Liver (tissue), 8 donors: ENCODE measurements at regions not wholly inside any gene's neighbourhood (a gene's known extent, or its start where the extent isn't known, plus 50 kb on each side); places are given as distances from the start of the nearest gene placed in this dataset.

ENCODE experiments used
- DNase-seq: peaks from one replicate; pipeline ENCODE4 v3.0.0-alpha.2; 2017; ENCODE audit warnings: low spot score
- H3K27ac ChIP-seq, 2 donors: one replicate each; pipeline ENCODE4 v1.7.0; 2013; ENCODE audit warnings: inconsistent platforms in 2 of 2, low read length in 2 of 2, control low read depth in 1 of 2, low read depth in 1 of 2, mild to moderate bottlenecking in 1 of 2
- H3K27me3 ChIP-seq, 4 donors: one replicate each; pipeline versions ENCODE4 v1.6.1 to v1.7.0; 2013; ENCODE audit warnings: low read length in 3 of 4, inconsistent platforms in 1 of 4, mild to moderate bottlenecking in 1 of 4, moderate library complexity in 1 of 4; ENCODE audit not compliant: control insufficient read depth in 4 of 4, insufficient read depth in 4 of 4
- H3K36me3 ChIP-seq, 4 donors: one replicate each; pipeline versions ENCODE4 v1.6.1 to v1.7.0; 2013; ENCODE audit warnings: low read length in 3 of 4, mild to moderate bottlenecking in 3 of 4, low read depth in 1 of 4, moderate library complexity in 1 of 4; ENCODE audit not compliant: control insufficient read depth in 4 of 4, insufficient read depth in 3 of 4
- H3K4me1 ChIP-seq, 4 donors: one replicate each; pipeline versions ENCODE4 v1.6.1 to v1.7.0; 2013; ENCODE audit warnings: low read length in 3 of 4, mild to moderate bottlenecking in 3 of 4, moderate library complexity in 1 of 4; ENCODE audit not compliant: control insufficient read depth in 4 of 4, insufficient read depth in 4 of 4
- H3K4me3 ChIP-seq, 3 donors: one replicate each; pipeline versions ENCODE4 v1.6.1 to v1.7.0; 2013; ENCODE audit warnings: low read length in 3 of 3, control low read depth in 1 of 3, low read depth in 1 of 3, mild to moderate bottlenecking in 1 of 3
- H3K9ac ChIP-seq, 2 donors: one replicate each; pipeline ENCODE4 v1.7.0; 2013; ENCODE audit warnings: low read length in 2 of 2, mild to moderate bottlenecking in 2 of 2, moderate library complexity in 2 of 2, control low read depth in 1 of 2, low read depth in 1 of 2
- H3K9me3 ChIP-seq, 4 donors: one replicate each; pipeline versions ENCODE4 v1.6.1 to v1.7.0; 2013; ENCODE audit warnings: low read length in 3 of 4; ENCODE audit not compliant: control insufficient read depth in 4 of 4
- EGR1 ChIP-seq, 2 donors: IDR thresholded peaks; 2 replicates each; pipeline ENCODE4 v1.6.1; 2016 to 2018; ENCODE audit warnings: antibody characterized with exemption in 2 of 2, low read depth in 2 of 2
- FOXA2 ChIP-seq: IDR thresholded peaks from 2 replicates; pipeline ENCODE4 v1.6.1; 2016; ENCODE audit warnings: antibody characterized with exemption
- GABPA ChIP-seq, 2 donors: IDR thresholded peaks in 1 of 2; conservative IDR thresholded peaks in 1 of 2; 2 replicates each; pipeline ENCODE4 v1.6.1; 2016; ENCODE audit warnings: antibody characterized with exemption in 2 of 2, mild to moderate bottlenecking in 1 of 2, moderate library complexity in 1 of 2
- HNF4A ChIP-seq, 2 donors: conservative IDR thresholded peaks; 2 replicates each; pipeline ENCODE4 v1.6.1; 2016; ENCODE audit warnings: antibody characterized with exemption in 2 of 2, mild to moderate bottlenecking in 2 of 2
- JUND ChIP-seq, 2 donors: IDR thresholded peaks; 2 replicates each; pipeline ENCODE4 v1.6.1; 2016; ENCODE audit warnings: antibody characterized with exemption in 2 of 2
- RAD21 ChIP-seq, 2 donors: IDR thresholded peaks; 2 replicates each; pipeline ENCODE4 v1.6.1; 2016; ENCODE audit warnings: antibody characterized with exemption in 2 of 2, mild to moderate bottlenecking in 2 of 2
- RXRA ChIP-seq, 2 donors: IDR thresholded peaks; 2 replicates each; pipeline ENCODE4 v1.6.1; 2017 to 2018; ENCODE audit warnings: antibody characterized with exemption in 2 of 2, mild to moderate bottlenecking in 1 of 2
- SP1 ChIP-seq: IDR thresholded peaks from 2 replicates; pipeline ENCODE4 v1.6.1; 2018; ENCODE audit warnings: antibody characterized with exemption, mild to moderate bottlenecking
- TAF1 ChIP-seq: conservative IDR thresholded peaks from 2 replicates; pipeline ENCODE4 v1.6.1; 2016; ENCODE audit warnings: antibody characterized with exemption, mild to moderate bottlenecking
- YY1 ChIP-seq: IDR thresholded peaks from 2 replicates; pipeline ENCODE4 v1.6.1; 2016; ENCODE audit warnings: antibody characterized with exemption, mild to moderate bottlenecking
- ZBTB33 ChIP-seq: IDR thresholded peaks from 2 replicates; pipeline ENCODE4 v1.6.1; 2016; ENCODE audit warnings: antibody characterized with exemption
- WGBS: extraction: QIAGEN DNeasy Blood & Tissue Kit; methylation state at CpG from one replicate; pipeline ENCODE4 v1.1.7; 2013; 5-methylcytosine and 5-hydroxymethylcytosine counted together
- TF ChIP-seq, protein P1 (sequence below): IDR thresholded peaks from 2 replicates; pipeline ENCODE4 v1.6.1; 2016; ENCODE audit warnings: antibody characterized with exemption
- TF ChIP-seq, protein P2 (sequence below): IDR thresholded peaks from 2 replicates; pipeline ENCODE4 v1.6.1; 2016; ENCODE audit warnings: antibody characterized with exemption, mild to moderate bottlenecking
- TF ChIP-seq, protein P3 (sequence below): fragments of 150-350 bp; IDR thresholded peaks from 2 replicates; pipeline ENCODE4 v1.5.1; 2017; ENCODE audit warnings: improper control_type of control experiment, low read depth, low read length; ENCODE audit not compliant: missing input control
- TF ChIP-seq, protein P4 (sequence below): IDR thresholded peaks from 2 replicates; pipeline ENCODE4 v1.6.1; 2016; ENCODE audit warnings: antibody characterized with exemption
- donor health status: healthy.
- donor health status: healthy.
- donor health status: healthy.
- donor health status: healthy.
- donor health status: healthy.

DNA sequence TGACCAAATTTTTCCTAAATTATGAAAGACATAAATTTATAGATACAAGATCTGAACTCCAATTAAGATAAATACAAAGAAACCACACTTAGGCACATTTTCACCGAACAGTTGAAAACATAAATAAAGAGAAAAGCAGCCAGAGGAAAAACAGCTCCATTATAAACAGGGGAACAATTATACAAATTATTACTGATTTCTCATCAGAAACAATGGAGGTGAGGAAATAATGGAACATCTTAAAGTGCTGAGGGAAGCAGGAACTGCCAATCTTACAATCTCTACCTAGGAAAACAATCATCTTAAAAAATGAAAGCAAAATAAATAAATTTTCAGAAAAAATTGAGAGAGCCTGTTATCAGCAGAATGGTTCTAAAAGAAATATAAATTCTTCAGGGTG, 234.4 kb upstream of the PMFBP1 start:
- H3K9ac ChIP-seq, result no peak overlapping the region
- no peak overlapping the region for H3K4me3 ChIP-seq
- 90% methylated on average over 1 of the region's 1 CpG for WGBS
- DNase-seq, result no peak
- H3K4me1 ChIP-seq, result no peaks in the 10 kb centered on the region
- H3K27me3 ChIP-seq, result no peaks in the 10 kb centered on the region
- TF ChIP-seq JUND (IDR thresholded peaks at IDR 0.05) (no peak), ZBTB33 (no peak), FOXA2 (no peak), GABPA (IDR thresholded peaks at IDR 0.05 in 1 of 2, conservative IDR thresholded peaks at IDR 0.05 in 1 of 2) (no peak), SP1 (no peak), HNF4A (conservative IDR thresholded peaks at IDR 0.05) (no peak), YY1 (no peak), RAD21 (IDR thresholded peaks at IDR 0.05) (no peak), EGR1 (IDR thresholded peaks at IDR 0.05; ENCODE audit: low read depth in 2 of 2) (no peak), RXRA (IDR thresholded peaks at IDR 0.05) (no peak), TAF1 (no peak)
- TF ChIP-seq, protein P1, sequence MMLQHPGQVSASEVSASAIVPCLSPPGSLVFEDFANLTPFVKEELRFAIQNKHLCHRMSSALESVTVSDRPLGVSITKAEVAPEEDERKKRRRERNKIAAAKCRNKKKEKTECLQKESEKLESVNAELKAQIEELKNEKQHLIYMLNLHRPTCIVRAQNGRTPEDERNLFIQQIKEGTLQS, result no peak
- TF ChIP-seq, protein P2, sequence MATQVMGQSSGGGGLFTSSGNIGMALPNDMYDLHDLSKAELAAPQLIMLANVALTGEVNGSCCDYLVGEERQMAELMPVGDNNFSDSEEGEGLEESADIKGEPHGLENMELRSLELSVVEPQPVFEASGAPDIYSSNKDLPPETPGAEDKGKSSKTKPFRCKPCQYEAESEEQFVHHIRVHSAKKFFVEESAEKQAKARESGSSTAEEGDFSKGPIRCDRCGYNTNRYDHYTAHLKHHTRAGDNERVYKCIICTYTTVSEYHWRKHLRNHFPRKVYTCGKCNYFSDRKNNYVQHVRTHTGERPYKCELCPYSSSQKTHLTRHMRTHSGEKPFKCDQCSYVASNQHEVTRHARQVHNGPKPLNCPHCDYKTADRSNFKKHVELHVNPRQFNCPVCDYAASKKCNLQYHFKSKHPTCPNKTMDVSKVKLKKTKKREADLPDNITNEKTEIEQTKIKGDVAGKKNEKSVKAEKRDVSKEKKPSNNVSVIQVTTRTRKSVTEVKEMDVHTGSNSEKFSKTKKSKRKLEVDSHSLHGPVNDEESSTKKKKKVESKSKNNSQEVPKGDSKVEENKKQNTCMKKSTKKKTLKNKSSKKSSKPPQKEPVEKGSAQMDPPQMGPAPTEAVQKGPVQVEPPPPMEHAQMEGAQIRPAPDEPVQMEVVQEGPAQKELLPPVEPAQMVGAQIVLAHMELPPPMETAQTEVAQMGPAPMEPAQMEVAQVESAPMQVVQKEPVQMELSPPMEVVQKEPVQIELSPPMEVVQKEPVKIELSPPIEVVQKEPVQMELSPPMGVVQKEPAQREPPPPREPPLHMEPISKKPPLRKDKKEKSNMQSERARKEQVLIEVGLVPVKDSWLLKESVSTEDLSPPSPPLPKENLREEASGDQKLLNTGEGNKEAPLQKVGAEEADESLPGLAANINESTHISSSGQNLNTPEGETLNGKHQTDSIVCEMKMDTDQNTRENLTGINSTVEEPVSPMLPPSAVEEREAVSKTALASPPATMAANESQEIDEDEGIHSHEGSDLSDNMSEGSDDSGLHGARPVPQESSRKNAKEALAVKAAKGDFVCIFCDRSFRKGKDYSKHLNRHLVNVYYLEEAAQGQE, result no peak
- TF ChIP-seq, protein P3, sequence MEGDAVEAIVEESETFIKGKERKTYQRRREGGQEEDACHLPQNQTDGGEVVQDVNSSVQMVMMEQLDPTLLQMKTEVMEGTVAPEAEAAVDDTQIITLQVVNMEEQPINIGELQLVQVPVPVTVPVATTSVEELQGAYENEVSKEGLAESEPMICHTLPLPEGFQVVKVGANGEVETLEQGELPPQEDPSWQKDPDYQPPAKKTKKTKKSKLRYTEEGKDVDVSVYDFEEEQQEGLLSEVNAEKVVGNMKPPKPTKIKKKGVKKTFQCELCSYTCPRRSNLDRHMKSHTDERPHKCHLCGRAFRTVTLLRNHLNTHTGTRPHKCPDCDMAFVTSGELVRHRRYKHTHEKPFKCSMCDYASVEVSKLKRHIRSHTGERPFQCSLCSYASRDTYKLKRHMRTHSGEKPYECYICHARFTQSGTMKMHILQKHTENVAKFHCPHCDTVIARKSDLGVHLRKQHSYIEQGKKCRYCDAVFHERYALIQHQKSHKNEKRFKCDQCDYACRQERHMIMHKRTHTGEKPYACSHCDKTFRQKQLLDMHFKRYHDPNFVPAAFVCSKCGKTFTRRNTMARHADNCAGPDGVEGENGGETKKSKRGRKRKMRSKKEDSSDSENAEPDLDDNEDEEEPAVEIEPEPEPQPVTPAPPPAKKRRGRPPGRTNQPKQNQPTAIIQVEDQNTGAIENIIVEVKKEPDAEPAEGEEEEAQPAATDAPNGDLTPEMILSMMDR, result no peak
- H3K27ac ChIP-seq, result no peak overlapping the region
- no peaks in the 10 kb centered on the region for H3K9me3 ChIP-seq
- H3K36me3 ChIP-seq, result no peaks in the 10 kb centered on the region

DNA sequence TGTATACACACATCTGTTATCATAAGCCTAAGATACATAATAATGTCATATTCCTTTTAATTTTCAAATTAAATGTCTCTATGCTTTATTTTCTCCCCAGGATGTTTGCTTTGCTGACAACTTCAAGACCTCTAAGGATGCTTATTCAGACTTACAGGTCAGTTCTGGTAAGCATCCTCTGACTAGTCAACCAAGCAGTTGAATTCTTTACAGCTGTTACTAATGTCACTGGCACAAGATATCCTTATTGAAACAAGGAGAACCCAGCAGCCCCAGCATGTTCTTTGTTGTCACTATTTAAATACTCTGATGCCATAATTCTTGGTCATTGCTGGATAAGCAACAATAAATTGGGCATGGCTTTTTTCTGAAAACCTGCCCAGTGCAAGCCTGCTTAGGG, 232.3 kb upstream of the PMFBP1 start:
- Histone ChIP-seq H3K9me3 (no peaks in the 10 kb centered on the region), H3K36me3 (no peaks in the 10 kb centered on the region), H3K4me3 (no peak overlapping the region), H3K27me3 (no peaks in the 10 kb centered on the region), H3K27ac (no peak overlapping the region), H3K9ac (no peak overlapping the region), H3K4me1 (no peaks in the 10 kb centered on the region)
- TF ChIP-seq SP1, result no peak
- no peak for TF ChIP-seq HNF4A (conservative IDR thresholded peaks at IDR 0.05)
- TF ChIP-seq JUND (IDR thresholded peaks at IDR 0.05), result no peak
- TF ChIP-seq RXRA (IDR thresholded peaks at IDR 0.05), result no peak
- TF ChIP-seq YY1, result no peak
- TF ChIP-seq, protein P4, sequence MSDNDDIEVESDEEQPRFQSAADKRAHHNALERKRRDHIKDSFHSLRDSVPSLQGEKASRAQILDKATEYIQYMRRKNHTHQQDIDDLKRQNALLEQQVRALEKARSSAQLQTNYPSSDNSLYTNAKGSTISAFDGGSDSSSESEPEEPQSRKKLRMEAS, result no peak
- TF ChIP-seq RAD21 (IDR thresholded peaks at IDR 0.05), result no peak
- TF ChIP-seq, protein P1, result no peak
- no peak for DNase-seq
